Hepatocyte (in vitro differentiated cells): ENCODE measurements at regions not wholly inside any gene's neighbourhood (a gene's known extent, or its start where the extent isn't known, plus 50 kb on each side); places are given as distances from the start of the nearest gene placed in this dataset.

Source experiments
- CTCF ChIP-seq: fragments of 200-600 bp; sonication (generic); IDR thresholded peaks from 2 replicates; pipeline ENCODE4 v1.5.1; 2016; ENCODE audit warnings: antibody characterized with exemption, mild to moderate bottlenecking; ENCODE audit not compliant: poor library complexity
- EZH2 ChIP-seq: fragments of 200-600 bp; sonication (generic); IDR thresholded peaks from 2 replicates; pipeline ENCODE4 v1.6.1; 2016; ENCODE audit warnings: antibody characterized with exemption, mild to moderate bottlenecking, borderline replicate concordance
- EZH2phosphoT487 ChIP-seq: fragments of 200-600 bp; sonication (generic); IDR thresholded peaks from one replicate; pipeline ENCODE4 v1.6.1; 2018; ENCODE audit warnings: antibody characterized with exemption, mild to moderate bottlenecking, low read depth, moderate library complexity; ENCODE audit not compliant: unreplicated experiment, severe bottlenecking

GRCh38 chr2:60252581-60253150, 300.8 kb downstream of the BCL11A start:
- no peak for TF ChIP-seq CTCF
- TF ChIP-seq EZH2phosphoT487, result no peak
- no peak for TF ChIP-seq EZH2
